NCI-H748 (cell line): ENCODE measurements at regions not wholly inside any gene's neighbourhood (a gene's known extent, or its start where the extent isn't known, plus 50 kb on each side); places are given as distances from the start of the nearest gene placed in this dataset.
"Not testable (repeated sequence)": the region's sequence is repeated elsewhere in the genome, so short reads cannot be mapped to it uniquely, and the experiment has no call there.

Experiments
- DNase-seq: peaks from one replicate; lab custom pipeline; 2025; ENCODE audit not compliant: unreplicated experiment; lab: John Stamatoyannopoulos, UW

DNA sequence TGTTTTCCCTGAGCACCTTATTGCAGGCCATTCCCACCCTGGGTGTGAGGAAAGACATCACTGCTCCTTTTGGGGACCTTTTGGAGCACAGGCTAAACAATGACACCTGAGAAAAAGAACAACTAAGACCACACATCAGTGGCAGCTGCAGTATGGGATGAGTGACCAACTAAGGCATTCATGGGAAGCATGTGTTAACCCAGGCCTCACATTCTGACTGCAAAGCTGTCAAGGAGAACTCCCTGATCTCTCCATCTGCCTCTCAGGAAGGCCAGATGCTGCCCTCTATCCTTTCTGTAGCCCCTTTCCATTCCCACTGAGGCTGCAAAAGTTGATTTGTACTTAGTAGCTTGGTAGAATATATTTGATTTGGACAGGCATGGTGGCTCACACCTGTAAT is 130.5 kb upstream of the FOXN2 start:
- DNase-seq, result no peak

- no peak for DNase-seq
These were observed 127.0 kb upstream of the FOXN2 start for GRCh38 chr2:48187503-48187902.

DNA sequence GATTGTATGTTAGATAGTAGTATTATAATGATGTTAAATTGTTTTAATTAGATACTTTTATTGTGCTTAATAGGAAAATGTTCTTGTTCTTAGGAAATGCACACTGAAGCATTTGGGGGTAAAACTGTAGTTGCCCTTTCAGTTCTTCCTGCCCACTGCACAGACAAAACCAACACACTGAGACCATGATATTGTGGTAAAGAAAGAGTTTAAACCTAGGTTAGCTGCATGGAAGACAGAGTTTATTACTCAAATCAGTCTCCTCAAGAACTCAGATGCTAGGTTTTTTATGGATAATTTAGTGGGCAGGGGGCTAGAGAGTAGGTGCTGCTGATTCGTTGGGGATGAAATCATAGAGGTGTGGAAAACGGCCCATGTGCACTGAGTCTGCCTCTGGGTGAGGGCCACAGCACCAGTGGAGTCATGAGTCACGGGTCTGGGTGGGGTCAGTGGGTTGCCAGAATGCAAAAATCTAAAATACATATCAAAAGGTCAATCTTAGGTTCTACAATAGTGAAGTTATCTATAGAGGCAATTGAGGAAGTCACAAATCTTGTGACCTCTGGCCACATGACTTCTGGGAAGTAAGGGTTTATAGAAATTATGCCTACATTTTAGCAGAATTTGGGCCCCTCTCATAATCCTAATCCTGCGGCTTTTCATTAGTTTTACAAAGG is 124.8 kb upstream of the FOXN2 start:
- no peak for DNase-seq

DNA sequence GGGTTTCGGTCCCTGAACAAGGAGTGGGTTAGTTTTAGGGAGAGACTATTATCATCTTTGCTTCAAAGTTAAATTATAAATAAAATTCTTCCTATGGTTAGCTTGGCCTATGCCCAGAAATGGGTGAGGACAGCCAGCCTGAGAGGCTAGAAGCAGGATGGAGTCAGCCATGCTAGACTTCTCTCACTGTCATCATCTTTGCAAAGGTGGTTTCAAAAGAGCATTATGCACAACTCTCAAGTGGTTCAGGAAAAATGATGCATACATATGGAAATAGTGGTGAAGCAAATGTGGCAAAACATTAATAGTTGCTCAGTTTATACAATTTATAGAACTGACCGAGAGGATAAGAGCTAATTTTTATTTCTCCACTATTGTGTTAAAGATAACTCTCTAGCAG is 124.3 kb upstream of the FOXN2 start:
- no peak for DNase-seq

- no peak for DNase-seq
These were observed 119.8 kb upstream of the FOXN2 start for GRCh38 chr2:48194641-48195040.

DNA sequence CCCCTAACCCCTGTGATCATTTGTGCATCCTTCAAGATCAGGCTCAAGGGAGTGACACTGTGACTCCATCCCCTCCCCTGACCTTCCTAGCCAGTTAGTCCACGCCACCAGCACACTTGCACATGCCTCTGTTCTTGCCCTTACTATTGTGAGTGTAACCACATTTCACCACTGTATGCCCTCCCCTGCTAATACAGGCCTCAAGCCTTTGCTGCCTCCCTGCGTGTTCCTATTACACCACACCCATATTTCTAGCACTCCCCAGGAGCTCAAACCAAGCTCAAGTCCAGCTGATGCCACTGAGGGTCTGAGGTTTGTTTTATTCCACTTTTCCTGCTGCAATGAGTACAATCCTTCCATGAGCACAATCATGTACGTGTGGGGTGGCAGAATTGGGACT is 119.3 kb upstream of the FOXN2 start:
- no peak for DNase-seq

DNA sequence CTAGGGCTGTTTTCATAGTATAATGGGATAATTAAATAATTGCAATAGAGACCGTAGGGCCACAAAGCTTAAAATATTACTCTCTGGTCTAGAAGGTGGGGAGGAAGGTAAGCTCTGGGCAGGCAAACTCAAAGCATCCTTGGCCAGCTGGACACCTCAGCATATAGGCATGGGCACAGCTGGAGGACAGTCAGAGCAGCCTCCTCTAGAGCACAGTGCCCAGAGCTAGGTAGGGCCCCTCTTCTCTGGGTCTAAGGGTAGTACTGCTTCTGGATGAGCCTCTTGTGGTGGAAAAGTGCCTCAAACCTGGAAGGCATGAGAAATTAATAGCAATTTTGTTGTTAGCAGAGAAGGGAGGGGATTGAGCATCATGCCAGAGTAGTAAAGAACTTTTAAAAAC is 116.9 kb upstream of the FOXN2 start:
- DNase-seq, result no peak

DNA sequence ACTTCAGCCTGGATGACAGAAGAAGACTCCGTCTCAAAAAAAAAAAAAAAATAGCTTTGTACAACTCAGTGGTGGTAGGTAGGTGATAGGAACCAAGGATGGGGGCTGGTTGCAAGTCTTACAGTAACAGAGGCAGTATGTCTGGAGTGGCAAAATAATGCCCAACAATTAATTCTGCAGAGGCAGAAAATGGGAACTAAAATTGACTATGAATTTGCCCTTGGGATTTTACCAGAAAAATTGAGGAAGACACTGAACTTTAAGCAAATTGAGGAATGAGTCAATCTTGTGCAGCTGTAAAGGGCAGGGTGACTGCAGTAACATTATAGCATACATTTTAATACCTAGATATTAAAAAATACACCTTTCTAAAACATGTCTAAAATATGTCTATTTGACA is 116.1 kb upstream of the FOXN2 start:
- no peak for DNase-seq

DNA sequence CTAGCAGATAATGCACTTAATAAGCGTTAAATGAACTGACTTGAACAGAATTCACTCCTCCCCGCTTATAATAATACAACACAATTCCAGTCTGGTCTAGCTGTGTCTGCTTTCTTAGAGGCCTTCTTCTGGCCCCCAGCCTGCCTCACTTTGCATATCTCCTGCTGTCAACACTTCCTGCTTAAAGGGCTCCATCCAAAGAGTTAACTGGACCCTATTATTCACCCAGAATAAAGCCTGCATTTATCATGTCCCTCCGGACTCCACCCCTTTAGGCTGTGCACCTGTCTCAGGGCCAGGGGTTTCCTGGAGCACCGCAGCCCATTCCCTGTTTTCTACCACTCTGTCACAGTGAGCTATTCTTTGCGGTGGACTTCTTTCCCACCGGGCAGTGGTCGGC is 115.4 kb upstream of the FOXN2 start:
- peak; percentile 78 for DNase-seq

- no peak for DNase-seq
These were observed 113.7 kb upstream of the FOXN2 start for GRCh38 chr2:48200620-48201293.

- not testable (repeated sequence) for DNase-seq
These were observed 113.0 kb upstream of the FOXN2 start for GRCh38 chr2:48201435-48201834.

DNA sequence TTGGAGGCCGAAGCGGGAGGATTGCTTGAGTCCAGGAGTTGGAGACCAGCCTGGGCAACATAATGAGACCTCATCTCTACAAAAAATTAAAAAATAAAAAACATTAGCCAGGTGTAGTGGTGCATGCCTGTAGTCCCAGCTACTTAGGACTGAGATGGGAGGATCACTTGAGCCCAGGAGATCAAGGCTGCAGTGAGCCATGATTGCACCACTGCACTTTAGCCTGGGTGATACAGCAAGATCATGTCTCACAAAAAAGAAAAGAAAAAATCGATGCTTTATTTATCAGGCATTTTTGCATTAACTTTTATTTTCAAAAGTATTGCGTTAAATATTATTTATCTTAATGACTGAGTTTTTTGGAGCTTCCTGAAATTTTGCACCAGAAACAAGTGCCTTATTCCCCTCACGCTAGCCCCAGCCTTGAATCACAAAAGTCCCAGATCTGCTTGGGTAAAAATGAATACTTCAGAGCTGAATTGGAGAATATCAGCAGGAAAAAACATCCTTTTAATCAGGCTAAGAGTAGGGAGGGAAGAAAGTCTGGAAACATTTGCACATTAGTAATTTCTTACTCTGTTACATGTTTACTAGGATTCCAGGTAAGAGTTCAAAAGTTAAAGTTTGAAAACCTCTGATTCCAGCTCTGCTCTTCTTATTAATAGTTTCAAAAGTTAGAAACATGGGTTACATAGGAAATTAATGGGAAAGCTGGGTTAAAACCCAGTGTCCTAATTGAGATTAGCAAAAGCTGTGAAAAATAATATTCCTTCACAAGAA is 111.4 kb upstream of the FOXN2 start:
- DNase-seq, result no peak

DNA sequence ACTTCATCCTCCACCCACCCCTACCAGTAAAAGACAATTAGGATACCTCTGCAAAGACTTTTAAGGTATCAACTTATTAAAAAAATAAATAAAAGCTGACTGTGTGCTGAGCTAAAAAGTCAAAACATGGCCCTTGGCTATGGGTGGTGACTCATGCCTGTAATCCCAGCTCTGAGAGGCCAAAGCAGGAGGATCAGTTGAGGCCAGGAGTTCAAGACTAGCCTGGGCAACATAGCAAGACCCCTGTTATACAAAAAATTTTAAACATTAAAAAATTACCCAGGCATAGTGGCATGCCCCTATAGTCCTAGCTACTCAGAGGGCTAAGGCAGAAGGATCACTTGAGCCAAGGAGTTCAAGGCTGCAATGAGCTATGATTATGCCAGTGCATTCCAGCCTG is 110.8 kb upstream of the FOXN2 start:
- DNase-seq, result no peak

GRCh38 chr2:48204750-48205136 is 109.7 kb upstream of the FOXN2 start:
- no peak for DNase-seq

DNA sequence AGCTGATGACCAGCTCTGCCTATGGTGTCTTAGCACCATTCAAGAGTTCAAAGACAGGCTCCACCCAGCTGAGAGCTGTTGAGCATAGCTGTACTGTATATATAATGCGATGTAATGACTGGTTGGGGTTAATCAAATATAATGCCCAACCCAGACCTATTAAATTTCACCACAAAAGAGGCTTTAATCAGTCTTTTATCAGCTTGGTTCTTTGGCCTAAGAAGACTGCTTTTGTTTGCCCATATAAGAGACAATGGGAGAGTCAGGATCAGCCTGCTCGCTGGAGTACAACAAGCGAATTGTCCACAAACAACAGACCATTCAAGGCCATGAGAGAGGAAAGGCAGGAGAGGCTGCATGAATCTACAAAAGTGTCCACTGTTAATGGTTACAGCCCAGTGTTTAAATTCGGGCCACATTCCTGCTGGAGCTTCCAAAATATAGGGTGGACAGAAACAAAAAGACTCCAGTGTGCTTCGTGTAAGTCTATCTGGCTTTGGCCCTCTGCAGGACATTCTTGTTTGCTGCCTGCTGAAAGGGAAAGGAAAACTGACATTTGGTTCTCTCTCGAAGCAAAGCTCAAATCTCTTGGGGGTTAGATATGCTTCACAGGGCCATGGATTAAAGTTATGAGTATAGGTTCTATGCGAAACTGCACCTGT is 109.2 kb upstream of the FOXN2 start:
- DNase-seq, result peak; percentile 68

DNA sequence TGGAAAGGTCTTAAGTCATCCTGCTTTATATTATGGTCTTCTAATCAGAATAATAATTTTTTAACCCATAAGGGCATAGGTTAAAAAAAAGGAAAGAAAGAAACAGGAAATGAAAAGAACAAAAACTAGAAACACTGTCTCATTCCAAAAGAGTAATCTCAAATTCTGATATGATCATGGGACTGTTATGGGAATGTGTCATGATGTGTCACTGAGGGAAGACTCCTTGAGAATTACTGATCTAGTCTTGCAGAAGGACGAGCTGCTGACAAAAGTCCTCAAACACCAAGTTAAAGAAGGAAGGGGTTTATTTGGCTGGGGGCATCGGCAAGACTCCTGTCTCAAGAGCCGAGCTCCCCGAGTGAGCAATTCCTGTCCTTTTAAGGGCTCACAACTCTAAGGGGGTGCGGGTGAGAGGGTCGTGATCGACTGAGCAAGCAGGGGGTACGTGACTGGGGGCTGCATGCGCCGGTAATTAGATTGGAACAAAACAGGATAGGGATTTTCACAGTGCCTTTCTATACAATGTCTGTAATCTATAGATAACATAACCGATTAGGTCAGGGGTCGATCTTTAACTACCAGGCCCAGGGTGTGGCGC is 108.3 kb upstream of the FOXN2 start:
- not testable (repeated sequence) for DNase-seq

- DNase-seq, result no peak
These were observed 107.3 kb upstream of the FOXN2 start for GRCh38 chr2:48207201-48207641.

- no peak for DNase-seq
These were observed 106.6 kb upstream of the FOXN2 start for GRCh38 chr2:48207851-48208250.

DNA sequence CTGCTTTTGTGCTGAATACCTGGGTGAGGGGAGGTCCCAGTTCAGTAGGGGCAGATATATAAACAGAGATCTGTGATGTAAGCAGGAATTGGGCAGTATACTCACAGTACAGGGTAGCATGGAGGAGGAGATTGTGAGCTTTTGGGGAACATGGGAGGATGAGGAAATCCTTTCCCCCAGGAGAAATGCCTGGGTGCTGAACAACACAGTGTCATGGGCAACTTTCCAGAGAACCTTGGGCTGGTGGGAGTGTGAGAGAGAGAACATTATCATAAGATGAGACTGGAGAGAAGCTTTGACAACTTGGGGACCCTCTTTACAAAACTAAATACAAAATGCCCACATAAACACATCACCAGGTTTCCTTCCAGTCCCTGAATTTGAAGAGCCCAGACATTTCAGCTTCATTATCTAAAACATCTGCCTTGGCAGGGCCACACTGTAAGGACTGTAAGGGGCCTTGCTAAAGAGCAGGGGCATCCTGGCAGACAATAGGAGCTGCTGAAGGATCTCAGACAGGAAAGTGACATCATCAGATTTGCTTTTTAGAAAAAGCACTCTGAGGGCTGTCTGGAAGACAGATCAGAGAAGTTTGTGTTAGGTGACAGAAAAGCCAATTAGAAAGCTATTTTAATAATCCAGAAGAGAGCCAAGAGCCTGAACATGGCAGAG is 105.1 kb upstream of the FOXN2 start:
- no peak for DNase-seq

DNA sequence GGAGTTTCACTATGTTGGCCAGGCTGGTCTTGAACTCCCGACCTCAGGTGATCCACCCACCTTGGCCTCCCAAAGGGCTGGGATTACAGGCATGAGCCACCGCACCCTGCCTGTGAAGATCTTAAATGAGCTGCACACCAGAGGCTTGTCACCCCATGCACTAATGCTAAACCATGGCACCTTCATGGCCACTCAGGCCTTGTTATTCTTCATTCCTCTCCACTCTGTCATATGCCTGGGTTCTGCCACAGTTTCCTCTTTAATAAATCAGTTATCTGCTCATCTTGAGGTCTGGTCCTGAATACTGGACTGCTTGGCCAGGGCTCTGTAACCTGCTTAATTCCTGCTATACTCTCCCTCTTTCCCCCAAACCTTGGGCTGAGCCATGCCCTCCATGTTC is 104.3 kb upstream of the FOXN2 start:
- DNase-seq, result no peak

- no peak for DNase-seq
These were observed 100.8 kb upstream of the FOXN2 start for GRCh38 chr2:48213646-48214045.
